Breast epithelium (tissue), 3 donors: ENCODE measurements at regions not wholly inside any gene's neighbourhood (a gene's known extent, or its start where the extent isn't known, plus 50 kb on each side); places are given as distances from the start of the nearest gene placed in this dataset.

Source experiments
- CTCF ChIP-seq, 3 donors: fragments of 450-650 bp; IDR thresholded peaks; one replicate each; pipeline ENCODE4 v1.5.1; 2016 to 2017; ENCODE audit warnings: antibody characterized with exemption in 3 of 3, mild to moderate bottlenecking in 3 of 3, moderate library complexity in 3 of 3
- POLR2A ChIP-seq: fragments of 450-650 bp; IDR thresholded peaks from one replicate; pipeline ENCODE4 v1.6.1; 2016; ENCODE audit warnings: antibody characterized with exemption, mild to moderate bottlenecking, moderate library complexity
- POLR2AphosphoS5 ChIP-seq, 3 donors: sonication (generic); formaldehyde crosslinking; IDR thresholded peaks; one replicate each; pipeline ENCODE4 v1.6.1; 2017; ENCODE audit warnings: antibody characterized with exemption in 3 of 3

- TF ChIP-seq POLR2A, result no peak
- no peak for TF ChIP-seq CTCF (IDR thresholded peaks at IDR 0.05)
- TF ChIP-seq POLR2AphosphoS5 (IDR thresholded peaks at IDR 0.05), result no peak
Measured at GRCh38 chr12:89108265-89108664, 244.0 kb downstream of the DUSP6 start.
